H1 (cell line): ENCODE measurements at regions not wholly inside any gene's neighbourhood (a gene's known extent, or its start where the extent isn't known, plus 50 kb on each side); places are given as distances from the start of the nearest gene placed in this dataset.

ENCODE experiments used
- ASH2L ChIP-seq: fragments of 200-600, 300-600 bp; sonication (generic); IDR thresholded peaks from one replicate; pipeline ENCODE4 v1.7.1; 2017; ENCODE audit warnings: low read length
- FOSL1 ChIP-seq: IDR thresholded peaks from 2 replicates; pipeline ENCODE4 v1.6.1; 2011; ENCODE audit warnings: mild to moderate bottlenecking, low read depth, low read length, moderate library complexity; ENCODE audit not compliant: insufficient read depth
- POLR2AphosphoS5 ChIP-seq: IDR thresholded peaks from 2 replicates; pipeline ENCODE4 v1.6.1; 2011; ENCODE audit warnings: low read depth, low read length
- RNF2 ChIP-seq: fragments of 200-900, 300-1000 bp; sonication (generic); IDR thresholded peaks from 2 replicates; pipeline ENCODE4 v1.7.1; 2016; ENCODE audit warnings: borderline replicate concordance, low read depth, mild to moderate bottlenecking, antibody characterized with exemption, low read length; ENCODE audit not compliant: poor library complexity, severe bottlenecking; ENCODE audit errors: missing control alignments

DNA sequence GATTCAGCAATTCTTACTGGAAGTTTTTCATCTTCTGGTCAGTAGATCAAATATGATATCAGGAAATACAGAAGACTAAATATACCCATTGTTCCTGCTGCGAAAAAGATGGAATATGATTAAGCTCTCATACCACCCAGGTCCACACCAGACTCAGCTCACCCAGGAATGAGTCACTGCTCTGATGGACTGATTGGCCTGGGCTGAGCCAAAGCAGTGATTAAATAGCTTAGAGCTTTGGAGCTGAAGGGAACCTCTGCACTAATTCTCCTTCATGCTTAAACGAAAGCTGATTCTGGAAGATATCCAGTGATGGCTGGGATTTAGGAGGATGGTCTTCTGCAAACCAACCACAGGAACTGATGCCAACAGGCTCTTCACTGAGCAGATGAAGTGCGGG is 62.0 kb upstream of the SYT1 start (continued):
- no peak for TF ChIP-seq FOSL1
- TF ChIP-seq ASH2L: no peak
- no peak for TF ChIP-seq POLR2AphosphoS5
- no peak for TF ChIP-seq RNF2
